Eye (tissue), 1 donor: ENCODE measurements at regions not wholly inside any gene's neighbourhood (a gene's known extent, or its start where the extent isn't known, plus 50 kb on each side); places are given as distances from the start of the nearest gene placed in this dataset.

ENCODE experiments used
- DNase-seq: peaks from one replicate; pipeline ENCODE4 v3.0.0-alpha.2; 2015

GRCh38 chr1:34270181-34270580 is 93.5 kb downstream of the C1orf94 start:
- no peak for DNase-seq

GRCh38 chr1:34272152-34272551 is 95.4 kb downstream of the C1orf94 start:
- no peak for DNase-seq

- no peak for DNase-seq
Measured at GRCh38 chr1:34275150-34275549, 98.4 kb downstream of the C1orf94 start.

- DNase-seq = no peak
Measured at GRCh38 chr1:34276606-34277005, 99.9 kb downstream of the C1orf94 start.

GRCh38 chr1:34277150-34277549 is 100.4 kb downstream of the C1orf94 start:
- DNase-seq = no peak

- no peak for DNase-seq
Measured at GRCh38 chr1:34278211-34278610, 101.5 kb downstream of the C1orf94 start.

- DNase-seq = no peak
Measured at GRCh38 chr1:34279971-34280370, 103.3 kb downstream of the C1orf94 start.

GRCh38 chr1:34280509-34280908 is 103.8 kb downstream of the C1orf94 start:
- no peak for DNase-seq

GRCh38 chr1:34283142-34283541 is 106.4 kb downstream of the C1orf94 start:
- no peak for DNase-seq

GRCh38 chr1:34286511-34286910 is 109.8 kb downstream of the C1orf94 start:
- DNase-seq = peak; percentile 63

GRCh38 chr1:34290831-34291230 is 114.1 kb downstream of the C1orf94 start:
- DNase-seq = no peak

- DNase-seq = no peak
Measured at GRCh38 chr1:34292472-34292871, 115.8 kb downstream of the C1orf94 start.

GRCh38 chr1:34296059-34296458 is 119.4 kb downstream of the C1orf94 start:
- DNase-seq = no peak

- DNase-seq = no peak
Measured at GRCh38 chr1:34302798-34303197, 126.1 kb downstream of the C1orf94 start.

- DNase-seq = no peak
Measured at GRCh38 chr1:34303218-34303617, 126.5 kb downstream of the C1orf94 start.

- DNase-seq = no peak
Measured at GRCh38 chr1:34306568-34306967, 129.9 kb downstream of the C1orf94 start.

- no peak for DNase-seq
Measured at GRCh38 chr1:34312359-34312758, 135.7 kb downstream of the C1orf94 start.

- DNase-seq = no peak
Measured at GRCh38 chr1:34315974-34316373, 139.3 kb downstream of the C1orf94 start.

GRCh38 chr1:34316773-34317172 is 140.1 kb downstream of the C1orf94 start:
- DNase-seq = no peak

- DNase-seq = no peak
Measured at GRCh38 chr1:34319218-34319617, 142.5 kb downstream of the C1orf94 start.

GRCh38 chr1:34320053-34320669 is 143.5 kb downstream of the C1orf94 start:
- DNase-seq = peak; percentile 16

GRCh38 chr1:34322969-34323368 is 146.3 kb downstream of the C1orf94 start:
- DNase-seq = no peak

- no peak for DNase-seq
Measured at GRCh38 chr1:34324879-34325440, 148.3 kb downstream of the C1orf94 start.

GRCh38 chr1:34328281-34328799 is 151.6 kb downstream of the C1orf94 start:
- peak; percentile 50 for DNase-seq

- DNase-seq = no peak
Measured at GRCh38 chr1:34330061-34330460, 153.4 kb downstream of the C1orf94 start.
